HCEC 1CT (cell line): ENCODE measurements at regions not wholly inside any gene's neighbourhood (a gene's known extent, or its start where the extent isn't known, plus 50 kb on each side); places are given as distances from the start of the nearest gene placed in this dataset.

Experiments
- DNase-seq: peaks from one replicate; pipeline ENCODE4 v3.0.0-alpha.2; 2017

DNA sequence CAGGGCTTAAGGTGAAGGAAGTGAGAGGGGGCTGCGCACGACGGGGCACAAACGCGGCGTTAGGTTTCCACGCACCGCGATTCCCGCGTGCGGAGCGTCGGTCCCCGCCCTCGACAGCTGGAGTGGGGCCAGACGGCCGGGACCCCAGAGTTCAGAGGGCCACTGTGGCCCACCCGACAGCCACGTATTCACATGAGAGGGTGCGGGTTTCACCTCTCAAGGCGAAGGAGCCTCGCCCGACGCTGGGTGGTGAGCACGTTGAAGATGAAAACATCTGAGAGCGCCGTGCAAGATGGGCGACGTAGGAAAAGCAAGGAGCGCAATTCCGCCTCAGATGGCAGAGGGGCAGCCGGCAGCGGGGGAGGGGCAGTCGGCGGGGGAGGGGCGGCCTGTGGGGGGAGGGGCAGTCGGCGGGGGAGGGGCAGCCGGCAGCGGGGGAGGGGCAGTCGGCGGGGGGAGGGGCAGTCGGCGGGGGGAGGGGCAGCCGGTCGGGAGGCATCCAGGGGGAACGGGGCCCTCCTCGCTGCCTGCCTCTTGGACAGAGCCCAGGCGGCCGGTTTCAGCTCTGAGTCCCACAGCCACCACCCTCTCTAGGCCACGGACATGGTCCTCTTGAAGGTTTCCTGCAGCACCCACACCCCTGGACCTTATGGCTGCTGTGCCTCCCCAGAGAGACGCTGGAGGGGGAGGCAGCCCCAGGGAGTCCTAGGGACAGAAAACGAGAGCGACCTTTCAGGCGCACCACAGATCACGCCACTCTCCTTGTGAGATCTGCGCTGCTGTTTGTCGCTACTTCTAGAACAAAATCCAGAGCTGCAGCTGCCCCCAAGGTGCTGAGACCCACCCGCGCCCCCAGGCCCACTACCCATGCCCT is 113.7 kb downstream of the DLL1 start:
- no peak for DNase-seq

DNA sequence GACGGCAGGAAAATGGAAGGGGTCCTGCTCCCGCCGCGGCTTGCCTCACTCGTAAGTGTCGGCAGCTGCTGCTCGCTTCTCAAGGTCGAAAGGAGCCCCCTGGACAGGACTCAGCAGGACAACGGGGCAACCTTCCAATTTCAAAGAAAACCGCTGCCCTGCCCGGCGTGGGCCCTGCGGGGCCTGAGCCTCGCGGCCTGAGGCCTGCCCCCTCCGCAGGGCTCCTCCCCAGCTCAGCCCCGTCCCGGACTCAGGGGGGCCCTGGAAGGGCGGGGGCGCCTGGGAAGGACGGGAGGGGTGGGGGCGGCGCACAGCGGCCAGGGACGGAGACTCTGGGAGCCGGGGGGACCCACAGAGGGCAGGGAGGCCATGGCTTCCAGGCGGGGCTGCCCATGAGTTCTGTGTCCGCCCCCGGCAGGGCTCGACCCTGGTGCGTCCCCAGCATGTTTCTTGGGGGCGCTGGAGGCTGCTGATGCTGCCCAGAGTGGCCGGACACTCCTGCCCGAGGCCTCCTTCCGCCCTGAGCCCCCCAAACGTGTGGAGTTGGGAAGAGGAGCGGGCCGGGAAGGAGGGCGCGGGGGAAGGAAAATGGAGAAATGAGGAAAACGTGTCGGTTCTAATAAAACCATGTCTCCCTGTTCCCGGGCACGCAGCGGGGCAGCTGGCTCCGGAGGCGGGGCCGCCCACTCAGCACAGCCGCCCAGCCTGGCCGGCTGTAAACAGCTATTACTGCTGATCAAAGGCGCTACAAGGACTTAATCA is 114.6 kb downstream of the DLL1 start:
- no peak for DNase-seq

DNA sequence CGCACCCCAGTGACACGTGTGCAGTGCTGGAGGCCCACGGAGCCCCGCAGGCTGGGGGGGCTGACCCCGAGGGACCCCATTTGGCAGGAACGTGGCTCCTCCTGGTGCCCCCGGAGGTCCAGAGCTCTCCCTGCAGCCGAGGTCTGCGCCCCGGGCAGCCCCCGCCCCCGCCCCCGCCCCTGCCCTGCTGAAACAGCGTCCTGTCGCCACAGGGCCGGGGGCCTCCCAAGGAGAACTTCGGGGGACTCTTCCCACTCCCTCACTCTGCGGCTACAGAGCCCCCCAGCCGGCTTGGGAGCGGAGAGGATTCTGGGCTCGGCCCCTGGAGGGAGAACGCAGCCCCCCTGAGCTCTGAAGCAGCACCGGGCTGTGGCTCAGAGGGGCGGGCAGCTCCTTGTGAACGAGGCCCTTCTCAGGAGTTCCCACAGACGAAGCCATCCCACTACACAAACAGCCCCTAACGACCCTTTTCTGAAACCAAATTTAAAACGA is 115.2 kb downstream of the DLL1 start:
- DNase-seq, result no peak

DNA sequence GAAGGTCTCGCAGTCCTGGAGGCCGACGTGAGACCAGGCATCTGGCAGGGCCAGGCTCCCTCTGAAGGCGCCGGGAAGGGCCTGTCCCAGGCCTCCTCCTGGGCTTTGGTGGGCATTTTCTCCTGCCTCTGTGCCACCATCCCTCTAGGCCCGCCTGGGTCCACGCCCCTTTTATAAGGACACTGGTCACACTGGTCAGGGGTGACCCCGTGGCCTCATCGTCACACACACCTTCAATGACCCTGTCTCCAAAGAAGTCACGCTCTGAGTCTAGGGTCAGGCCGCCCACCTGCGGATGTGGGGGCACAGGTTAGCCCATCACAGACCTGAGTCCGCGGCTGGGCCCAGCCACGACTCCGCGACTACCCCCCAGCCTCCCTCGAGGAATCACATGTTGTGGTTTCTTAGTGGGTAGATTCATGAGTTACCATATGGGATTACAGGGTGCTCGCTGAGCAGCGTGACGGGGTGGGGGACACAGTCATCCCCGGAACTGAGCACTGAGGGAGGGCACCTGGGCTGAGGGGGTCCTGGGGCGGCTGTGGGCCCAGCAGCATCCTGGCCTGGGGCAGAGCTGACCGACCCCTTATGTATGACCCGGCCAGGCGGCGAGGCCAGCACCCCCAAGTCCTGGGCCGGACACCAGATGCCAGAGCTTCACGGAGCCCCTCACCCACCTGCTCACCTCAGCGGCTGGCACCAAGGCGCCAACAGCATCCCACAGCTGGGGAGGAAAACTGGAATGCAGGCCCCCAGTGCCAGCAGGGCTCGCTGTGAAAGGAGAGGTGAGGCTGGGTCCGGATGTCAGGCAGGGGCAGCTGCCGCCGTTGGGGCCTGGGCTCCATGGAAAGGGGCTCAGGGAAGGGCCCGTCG is 115.9 kb downstream of the DLL1 start:
- DNase-seq, result no peak

DNA sequence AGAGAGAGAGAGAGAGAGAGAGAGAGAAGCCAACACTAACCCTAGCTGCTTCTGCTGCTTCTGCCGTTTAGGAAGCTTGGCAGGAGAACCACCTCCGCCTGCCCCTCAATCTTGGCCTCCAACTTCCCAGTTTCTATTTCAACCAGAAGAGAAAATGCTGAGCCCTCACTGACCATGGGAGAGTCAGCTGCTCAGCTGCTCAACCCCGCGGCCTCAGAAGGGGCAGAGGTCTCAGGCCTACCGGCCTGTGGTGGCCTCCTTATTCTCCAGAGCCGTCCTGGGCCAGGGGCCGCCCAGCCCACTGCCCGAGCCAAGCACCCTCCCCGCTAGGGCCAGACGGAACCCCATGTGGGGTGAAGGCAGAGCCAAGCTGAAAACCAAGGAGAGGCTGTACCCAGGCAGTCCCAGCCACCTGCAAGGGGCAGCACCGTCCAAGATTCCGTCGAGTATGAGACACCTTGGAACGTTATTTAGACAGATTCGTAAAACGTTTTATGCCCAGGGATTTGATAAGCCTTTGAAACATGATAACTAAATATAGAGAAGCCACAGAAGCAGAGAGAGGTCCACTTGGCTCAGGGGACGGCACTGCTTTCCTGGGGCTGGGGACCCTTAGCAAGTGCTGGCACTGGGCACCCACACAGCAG is 116.6 kb downstream of the DLL1 start:
- no peak for DNase-seq

DNA sequence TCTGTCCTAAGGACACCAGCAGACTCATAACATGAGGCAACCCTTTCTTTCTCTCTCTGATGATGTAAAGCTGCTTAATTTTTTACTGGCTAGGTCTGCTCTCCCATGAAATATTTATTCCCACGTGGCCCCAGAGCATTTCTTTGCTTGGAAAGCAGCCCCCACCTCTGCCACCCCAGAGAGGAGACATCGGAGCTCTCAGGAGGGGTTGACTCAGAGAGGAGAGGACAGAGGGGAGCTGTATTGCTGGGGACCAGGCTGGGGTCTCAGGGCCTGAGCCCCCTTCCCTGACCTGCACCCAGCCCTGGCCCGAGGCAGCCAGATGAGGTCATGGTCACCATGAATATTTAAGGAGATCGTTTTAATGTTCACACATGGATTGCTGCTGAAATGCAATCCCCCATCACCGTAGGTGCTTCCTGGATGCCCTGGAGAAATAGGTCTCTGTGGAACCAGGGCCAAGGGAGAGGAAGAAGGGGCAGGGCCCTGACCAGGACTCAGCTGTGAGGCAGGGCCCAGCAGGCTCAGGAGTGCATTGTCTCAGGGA is 117.5 kb downstream of the DLL1 start:
- DNase-seq, result no peak

DNA sequence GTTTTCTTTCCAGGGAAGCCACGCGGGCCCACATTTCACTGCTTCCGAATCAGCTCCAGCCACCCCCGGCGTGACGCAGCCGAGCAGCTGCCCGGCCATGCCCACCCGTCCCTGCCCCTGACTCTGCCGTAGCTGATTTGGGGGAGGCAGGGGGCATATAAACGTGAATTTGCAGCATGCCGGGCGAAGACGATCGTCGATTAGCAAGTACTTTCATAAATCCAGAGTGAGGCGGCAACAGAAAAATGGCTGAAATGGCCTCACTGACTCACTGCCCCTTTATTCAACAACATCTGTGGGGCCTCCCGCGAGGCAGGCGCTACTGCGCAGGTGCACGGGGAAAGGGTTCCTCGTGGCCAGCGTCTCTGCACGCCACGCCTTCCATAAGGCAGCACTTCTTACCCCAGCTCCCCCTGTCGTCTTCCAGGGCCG is 118.0 kb downstream of the DLL1 start:
- DNase-seq, result no peak

DNA sequence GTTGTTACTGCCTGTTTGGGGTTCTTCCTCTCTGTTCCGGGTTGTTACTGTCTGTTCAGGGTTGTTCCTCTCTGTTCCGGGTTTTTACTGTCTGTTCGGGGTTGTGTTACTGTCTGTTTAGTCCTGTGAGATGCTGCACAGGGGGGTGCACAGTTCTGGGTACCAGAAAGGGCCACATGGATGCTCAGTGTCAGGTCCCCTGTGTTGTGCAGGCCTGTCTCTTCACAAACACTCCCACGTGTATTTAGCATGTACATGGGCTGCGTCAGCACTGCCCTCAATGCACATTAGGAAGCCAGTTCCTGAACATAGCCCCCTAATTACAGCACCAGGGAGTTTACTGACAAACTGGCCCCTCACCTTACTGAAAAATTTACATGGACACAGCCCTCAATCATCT is 118.5 kb downstream of the DLL1 start:
- DNase-seq, result no peak

DNA sequence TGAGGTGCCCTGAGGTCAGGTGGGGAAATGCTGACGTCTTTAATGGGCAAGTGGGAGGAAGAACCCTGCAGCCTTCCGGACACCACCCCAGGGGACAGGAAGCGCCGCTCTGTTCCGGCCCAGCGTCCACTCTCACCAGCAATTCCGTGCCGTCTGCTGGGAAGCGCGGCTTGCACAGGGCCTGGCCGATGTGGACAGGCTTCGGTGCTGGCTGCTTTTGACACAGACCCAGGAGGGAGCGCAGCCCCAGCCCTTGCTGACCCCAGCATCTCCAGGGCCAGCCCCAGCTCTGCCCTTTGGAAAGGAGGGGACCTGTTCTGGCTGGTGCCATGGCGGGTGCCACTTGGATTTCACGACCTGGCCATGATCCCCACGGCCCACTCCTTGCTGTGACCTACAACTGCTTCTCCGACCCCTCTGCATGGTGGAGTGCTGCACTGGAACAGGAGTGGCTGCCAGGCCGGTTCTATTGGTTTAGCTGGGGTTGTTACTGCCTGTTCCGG is 123.2 kb downstream of the DLL1 start:
- no peak for DNase-seq

DNA sequence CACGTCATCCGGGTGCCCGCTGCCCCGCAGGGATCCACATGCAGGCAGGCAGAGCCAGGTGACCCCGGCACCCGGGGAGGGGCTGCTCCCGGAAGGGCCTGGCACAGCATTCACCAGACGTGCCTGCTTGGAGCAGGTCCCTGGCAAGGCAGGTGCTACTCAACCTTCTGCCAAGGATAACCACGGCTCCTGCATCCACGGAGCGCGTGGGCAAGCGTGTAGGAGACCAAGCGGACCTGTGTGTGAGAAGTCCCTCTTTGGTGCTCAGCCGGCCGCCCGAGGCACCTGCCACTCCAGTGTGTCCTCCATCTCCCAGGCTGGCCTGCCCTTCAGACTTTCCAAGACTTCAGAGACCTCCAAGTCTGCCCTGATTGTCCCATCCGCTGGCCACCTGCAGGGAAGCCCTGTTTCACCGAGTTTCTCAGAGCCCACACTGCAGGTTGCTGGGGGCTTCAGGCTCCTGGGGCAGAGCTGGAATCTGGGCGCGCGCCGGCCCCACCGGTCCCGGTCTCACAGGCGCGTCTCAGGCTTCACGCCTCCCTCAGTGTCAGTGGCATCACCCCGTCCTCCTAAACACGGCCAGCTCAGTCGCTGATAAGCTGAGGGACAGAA is 124.3 kb downstream of the DLL1 start:
- no peak for DNase-seq

DNA sequence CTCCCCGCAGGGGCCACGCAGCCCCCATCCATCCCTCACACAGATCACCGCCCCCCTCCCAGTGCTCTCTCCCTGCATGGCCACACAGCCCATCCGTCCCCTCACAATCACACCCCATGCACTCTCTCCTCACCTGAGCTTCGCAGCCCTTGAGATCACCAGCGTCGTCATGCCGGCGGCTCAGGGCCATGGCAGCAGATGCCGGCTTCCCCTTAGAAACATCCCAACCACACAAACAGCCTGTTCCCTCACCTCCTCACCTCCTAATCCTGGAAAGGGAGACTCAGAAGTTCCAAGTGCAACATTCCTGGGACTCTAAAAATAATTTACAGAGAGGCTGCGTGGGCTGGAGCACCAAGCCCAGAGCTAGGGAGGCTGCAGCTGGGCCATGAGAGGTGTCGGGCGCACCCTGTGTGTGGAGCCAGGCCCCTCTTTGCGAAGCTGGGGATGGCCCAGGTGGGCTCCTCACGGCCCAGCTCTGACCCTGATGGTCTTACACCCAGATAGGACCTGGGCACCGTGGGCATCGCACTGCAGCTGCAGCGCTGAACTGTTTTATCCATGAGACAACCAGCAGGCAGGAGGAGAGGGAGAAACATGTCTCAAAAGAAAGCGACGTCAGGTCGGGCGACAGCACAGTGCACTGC is 125.3 kb downstream of the DLL1 start:
- DNase-seq, result no peak

DNA sequence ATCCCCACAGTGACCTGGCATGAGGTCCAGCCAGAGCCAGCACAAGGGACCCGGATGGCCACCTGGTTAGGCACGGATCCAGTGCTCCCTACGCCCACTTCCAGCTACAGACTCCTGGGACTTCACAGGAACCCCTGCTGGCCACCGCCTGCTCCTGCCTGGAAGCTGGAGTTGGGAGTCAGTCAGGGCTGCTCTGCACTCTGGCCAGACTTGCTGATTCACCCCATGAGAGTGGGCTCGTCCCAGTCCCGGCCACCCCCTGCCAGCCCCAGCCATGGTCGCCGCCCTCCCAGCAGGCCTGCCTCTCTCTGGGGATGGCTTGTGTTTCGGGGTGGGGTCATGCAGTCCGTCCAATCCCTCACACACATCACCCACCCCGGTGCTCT is 125.8 kb downstream of the DLL1 start:
- no peak for DNase-seq

DNA sequence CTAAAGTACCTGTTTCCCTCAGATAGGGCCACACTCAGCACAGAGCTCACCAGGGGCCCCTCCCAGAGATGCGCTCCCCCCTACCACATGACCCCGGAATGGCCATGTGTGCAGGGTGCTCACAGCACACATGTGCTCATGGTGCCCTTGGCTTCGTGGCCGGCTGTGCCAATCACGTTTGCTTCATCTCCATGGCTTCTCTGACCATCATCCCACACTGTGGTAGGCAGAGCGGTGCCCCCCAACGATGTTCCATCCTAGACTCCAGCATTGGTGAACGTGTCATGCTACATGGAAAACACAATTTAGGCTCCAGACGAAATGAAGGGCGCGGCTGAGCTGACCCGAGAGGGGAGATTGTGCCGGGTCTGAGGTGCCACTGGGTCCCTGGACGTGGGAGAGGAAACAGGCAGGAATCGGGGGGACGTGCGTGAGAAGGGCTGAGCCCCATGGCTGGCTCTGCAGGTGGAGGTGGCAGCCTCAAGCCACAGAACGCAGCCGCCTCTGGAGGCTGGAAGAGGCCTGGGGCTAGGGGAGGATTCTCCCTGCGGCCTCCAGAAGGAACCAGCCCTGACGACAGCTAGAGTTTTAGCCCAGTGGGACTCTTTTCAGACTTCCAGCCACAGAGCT is 126.5 kb downstream of the DLL1 start:
- DNase-seq, result no peak

DNA sequence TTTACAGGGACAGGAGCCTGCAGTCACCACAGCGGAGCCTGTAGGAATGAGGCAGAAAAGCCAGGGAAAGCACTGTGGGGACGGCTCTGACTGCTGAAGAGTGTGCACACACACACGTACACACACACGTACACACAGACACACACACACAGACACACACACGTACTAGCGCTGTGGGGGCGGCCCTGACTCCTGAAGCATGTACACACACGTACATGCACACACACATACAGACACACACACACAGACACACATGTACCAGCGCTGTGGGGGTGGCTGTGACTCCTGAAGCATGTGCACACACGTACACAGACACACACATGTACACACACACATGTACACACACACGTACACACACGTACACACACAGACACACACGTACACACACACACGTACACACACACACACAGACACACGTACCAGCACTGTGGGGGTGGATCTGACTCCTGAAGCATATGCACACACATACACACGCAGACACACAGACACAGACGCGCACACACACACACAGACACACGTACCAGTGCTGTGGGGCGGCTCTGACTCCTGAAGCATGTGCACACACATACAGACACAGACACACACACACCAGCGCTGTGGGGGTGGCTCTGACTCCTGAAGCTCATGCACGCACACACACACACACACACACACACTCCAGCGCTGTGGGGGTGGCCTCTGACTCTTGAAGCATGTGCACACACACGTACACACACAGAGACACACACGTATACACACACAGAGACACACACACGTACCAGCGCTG is 127.3 kb downstream of the DLL1 start:
- DNase-seq, result no peak

DNA sequence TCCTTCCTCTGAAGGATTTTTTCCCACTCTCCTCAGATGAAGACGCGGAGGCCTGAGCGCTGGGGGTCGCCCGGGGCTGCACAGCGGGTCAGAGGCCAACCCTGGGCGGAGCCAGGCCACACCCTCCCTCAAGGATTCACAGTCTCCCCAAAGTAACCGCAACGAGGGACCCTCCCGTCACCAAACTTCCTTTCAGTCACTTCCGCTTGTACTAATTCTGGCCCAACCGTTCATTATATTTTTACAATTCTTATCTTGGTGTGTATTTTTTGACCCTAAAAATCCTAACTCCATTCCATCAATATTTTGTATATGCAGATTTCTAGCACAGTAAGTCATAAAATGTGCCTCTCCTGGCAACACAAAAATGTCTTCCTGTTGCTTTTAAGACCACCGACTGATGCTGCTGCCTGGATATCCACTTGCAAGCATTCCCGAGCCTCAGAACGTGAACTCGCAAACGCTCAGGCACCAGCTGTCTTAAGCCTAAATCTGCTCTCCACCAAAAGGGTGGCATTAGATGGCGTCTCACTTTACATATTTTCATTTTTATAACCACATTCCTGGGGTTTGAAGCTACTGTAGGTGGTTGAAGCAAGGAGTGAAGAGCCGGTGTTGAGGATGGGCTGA is 128.0 kb downstream of the DLL1 start:
- no peak for DNase-seq

DNA sequence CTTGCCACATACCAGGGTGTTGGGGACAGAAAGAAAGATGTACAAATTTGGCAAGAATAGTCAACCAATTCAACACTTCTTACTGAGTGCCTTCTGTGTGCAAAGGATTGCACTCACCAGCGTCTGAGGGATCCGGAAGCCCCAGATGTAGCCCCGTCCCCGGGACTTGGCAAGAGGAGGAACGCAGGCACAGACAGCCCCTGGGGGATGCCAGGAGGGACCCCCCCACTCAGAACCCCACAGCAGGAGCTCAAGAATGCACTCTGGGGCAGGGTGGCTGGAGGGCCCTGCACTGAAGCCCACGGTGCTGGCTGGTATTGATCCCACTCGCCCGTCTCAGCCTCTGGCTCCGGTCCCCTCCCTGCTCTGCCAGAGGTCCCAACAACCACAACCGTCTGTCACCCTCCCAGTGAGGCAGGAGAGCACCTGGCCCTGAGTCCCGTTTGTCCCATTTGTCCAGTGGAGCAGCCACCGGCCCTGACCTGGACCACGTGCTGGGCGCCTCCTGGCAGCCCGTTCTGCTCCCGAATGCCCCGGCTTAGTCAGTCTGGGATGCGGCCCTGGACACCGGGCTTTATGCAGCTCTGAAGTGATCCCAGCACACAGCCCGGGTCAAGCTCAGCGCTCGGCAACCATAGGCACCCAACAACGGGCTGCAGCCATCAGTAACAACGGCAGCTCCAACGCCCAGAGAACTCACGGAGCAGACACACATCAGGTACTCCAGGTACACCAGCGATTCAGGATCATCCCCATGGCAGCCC is 128.7 kb downstream of the DLL1 start:
- DNase-seq, result no peak

DNA sequence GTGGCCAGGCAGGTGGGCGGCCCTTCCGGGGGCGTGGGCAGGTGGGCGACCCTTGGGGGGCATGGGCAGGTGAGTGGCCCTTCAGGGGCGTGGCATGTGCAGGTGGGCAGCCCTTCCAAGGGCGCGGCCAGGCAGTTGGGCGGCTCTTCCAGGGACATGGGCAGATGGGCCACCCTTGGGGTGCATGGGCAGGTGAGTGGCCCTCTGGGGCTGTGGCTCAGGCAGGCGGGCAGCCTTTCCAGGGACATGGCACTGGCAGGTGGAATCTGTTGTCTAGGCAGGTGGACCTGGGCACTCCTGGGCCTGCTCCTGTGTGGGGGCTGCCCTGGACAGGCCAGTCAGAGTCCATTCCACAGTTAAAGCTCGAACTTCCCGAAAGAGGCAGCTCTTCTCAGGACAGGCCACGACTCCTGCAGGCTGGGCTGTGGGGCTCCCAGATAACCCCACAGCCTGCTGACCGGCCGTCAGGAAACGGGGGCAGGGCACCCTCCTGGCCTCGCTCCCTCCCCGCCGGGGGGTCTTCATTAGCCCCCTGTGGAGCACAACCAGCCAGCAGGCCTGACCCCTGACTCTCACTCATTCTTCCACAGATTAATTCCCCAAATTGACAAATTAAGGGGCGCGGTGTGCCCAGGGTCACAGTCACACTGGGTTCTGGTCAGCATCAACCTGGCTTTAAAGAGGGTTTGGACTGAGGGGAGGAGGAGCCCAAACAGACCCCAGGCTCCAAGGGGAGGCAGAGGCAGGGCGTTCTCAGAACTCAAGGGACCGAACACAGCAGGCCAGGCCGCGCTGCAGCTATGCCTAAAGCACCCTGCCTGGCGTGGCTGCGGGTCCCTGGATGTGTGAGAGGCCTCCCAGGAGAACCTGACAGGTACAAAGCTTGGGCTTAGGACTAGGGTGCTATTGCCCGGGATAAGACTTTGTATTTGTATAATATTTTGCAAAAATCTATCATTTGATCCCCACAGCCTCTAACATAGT is 130.0 kb downstream of the DLL1 start:
- DNase-seq, result no peak
